ENCODE measurements at regions not wholly inside any gene's neighbourhood (a gene's known extent, or its start where the extent isn't known, plus 50 kb on each side); places are given as distances from the start of the nearest gene placed in this dataset.
A peak's percentile ranks its signal among the peaks of the same experiment; 100 is the strongest.

DNA sequence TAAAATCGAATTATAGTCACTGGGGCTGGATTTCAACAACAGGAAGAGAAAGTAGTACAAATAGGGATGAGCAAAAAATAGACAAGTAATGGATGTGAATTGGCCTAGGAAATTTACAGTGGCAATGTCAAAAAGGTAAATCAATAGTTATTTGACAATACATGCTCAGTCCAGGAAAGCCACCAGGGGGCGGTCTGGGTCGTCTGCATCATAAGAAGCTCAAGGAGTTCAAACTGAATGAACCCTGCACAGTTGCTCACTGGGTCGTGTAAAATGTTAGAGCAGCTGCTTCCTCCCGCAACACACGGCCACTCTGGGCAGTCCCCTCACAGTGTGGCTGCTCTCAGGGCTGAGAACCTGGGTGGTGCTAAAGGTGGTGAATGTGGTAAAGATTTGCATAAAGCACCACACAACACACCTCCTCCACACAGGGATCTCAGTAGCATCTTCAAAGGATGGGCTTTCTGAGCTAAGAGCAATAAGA is 85.9 kb downstream of the ZNF280B start:
- H3K27me3 ChIP-seq = no peaks in the 10 kb centered on the region
- no peak overlapping the region; the same call in 1 of the 2 replicates for H3K27ac ChIP-seq
- H3K9me3 ChIP-seq (replicated peaks) = no peaks in the 10 kb centered on the region
- no peak overlapping the region for H3K4me3 ChIP-seq
- no peaks in the 10 kb centered on the region for H3K36me3 ChIP-seq
- H3K4me1 ChIP-seq = peaks cover 43% of the 10 kb centered on the region
- DNase-seq = peak; percentile 94 to 97

DNA sequence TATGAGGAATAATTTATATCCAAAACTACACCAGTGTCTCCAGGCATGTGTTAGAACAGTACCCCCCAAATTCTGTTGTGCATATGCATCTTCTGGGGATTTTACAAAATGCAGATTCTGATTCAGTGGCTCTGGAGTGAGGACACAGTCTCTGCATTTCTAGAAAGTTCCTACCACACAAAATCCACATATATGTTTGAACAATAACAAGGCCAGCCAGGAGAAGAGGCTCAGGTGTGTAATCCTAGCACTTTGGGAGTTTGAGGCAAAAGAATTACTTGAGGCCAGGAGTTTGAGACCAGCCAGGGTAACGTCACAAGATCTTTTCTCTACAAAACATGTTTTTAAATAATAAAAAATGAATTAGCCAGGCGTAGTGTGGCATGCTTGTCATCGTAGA is 84.9 kb downstream of the ZNF280B start:
- Histone ChIP-seq H3K9me3 (replicated peaks) (no peaks in the 10 kb centered on the region), H3K27me3 (no peaks in the 10 kb centered on the region), H3K4me1 (peaks cover 43% of the 10 kb centered on the region), H3K4me3 (no peak overlapping the region), H3K36me3 (no peaks in the 10 kb centered on the region), H3K27ac (peak overlapping the region; percentile 69)
- no peak for DNase-seq

DNA sequence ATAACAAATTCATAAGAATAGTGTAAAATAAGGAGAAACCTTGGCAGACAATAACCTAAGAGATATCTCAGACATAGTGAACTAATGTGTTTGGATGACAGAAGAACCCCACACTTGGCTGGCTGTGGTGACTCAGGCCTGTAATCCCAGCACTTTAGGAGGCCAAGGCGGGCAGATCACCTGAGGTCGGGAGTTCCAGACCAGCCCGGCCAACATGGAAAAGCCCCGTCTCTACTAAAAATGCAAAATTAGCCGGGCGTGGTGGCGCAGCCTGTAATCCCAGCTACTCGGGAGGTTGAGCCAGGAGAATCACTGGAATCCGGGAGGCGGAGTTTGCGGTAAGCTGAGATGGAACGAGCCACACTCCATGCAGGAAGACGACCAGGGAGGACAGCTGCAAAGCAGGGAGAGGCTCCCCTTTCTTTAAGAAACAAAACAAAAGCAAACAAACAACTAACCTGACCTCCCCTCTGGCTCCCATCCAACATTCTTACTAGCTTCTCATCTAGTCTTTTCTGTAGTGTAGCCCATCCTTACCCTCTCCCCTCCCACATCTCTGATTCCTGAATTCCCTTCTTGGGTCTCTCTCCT is 84.2 kb downstream of the ZNF280B start:
- Histone ChIP-seq H3K27me3 (no peaks in the 10 kb centered on the region), H3K4me1 (peaks cover 46% of the 10 kb centered on the region), H3K9me3 (replicated peaks) (no peaks in the 10 kb centered on the region), H3K36me3 (no peaks in the 10 kb centered on the region), H3K27ac (peak overlapping the region; percentile 69), H3K4me3 (no peak overlapping the region)
- DNase-seq = peak; percentile 90 to 93

DNA sequence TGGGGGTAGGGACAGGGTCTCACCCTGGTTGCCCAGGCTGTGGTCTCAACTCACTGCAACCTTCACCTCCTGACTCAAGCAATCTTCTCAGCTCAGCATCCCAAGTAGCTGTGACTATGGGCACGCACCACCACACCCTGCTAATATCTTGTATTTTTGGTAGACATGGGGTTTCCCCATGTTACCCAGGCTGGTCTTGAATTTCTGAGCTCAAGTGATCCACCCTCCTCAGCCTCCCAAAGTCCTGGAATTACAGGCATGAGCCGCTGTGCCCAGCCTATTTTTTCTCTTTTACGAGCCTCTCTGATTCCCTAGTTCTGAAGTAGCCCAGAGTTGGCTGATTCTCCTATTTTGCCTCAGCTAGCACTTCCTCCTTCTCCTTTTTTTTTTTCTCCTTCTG is 83.6 kb downstream of the ZNF280B start:
- Histone ChIP-seq H3K27ac (peak overlapping the region; percentile 69), H3K9me3 (replicated peaks) (no peaks in the 10 kb centered on the region), H3K4me1 (peaks cover 53% of the 10 kb centered on the region), H3K4me3 (no peak overlapping the region), H3K27me3 (no peaks in the 10 kb centered on the region), H3K36me3 (no peaks in the 10 kb centered on the region)
- DNase-seq = no peak

DNA sequence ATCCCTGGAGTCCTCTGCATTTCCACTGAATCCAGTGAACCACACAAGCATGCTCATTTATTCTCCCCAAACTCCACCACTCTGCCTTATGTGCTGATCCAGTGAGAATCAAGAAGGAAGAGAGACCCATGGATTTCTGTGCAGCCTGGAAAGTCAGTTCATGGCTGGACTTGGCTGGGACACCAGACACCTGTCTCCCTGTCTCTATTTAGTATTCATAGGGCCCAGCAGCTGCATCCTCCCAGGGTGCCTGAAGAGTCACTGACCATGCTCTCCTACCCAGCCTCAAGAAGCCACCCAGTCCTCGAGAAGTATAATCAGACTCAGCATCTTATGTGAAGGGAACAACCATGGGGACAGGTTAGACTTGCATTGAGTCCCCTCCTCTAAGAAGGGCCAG is 83.2 kb downstream of the ZNF280B start:
- no peaks in the 10 kb centered on the region for H3K36me3 ChIP-seq
- H3K27ac ChIP-seq = peak overlapping the region; percentile 69
- DNase-seq = peak; percentile 78 to 87
- no peak overlapping the region for H3K4me3 ChIP-seq
- H3K27me3 ChIP-seq = no peaks in the 10 kb centered on the region
- peaks cover 57% of the 10 kb centered on the region for H3K4me1 ChIP-seq
- no peaks in the 10 kb centered on the region for H3K9me3 ChIP-seq (replicated peaks)

DNA sequence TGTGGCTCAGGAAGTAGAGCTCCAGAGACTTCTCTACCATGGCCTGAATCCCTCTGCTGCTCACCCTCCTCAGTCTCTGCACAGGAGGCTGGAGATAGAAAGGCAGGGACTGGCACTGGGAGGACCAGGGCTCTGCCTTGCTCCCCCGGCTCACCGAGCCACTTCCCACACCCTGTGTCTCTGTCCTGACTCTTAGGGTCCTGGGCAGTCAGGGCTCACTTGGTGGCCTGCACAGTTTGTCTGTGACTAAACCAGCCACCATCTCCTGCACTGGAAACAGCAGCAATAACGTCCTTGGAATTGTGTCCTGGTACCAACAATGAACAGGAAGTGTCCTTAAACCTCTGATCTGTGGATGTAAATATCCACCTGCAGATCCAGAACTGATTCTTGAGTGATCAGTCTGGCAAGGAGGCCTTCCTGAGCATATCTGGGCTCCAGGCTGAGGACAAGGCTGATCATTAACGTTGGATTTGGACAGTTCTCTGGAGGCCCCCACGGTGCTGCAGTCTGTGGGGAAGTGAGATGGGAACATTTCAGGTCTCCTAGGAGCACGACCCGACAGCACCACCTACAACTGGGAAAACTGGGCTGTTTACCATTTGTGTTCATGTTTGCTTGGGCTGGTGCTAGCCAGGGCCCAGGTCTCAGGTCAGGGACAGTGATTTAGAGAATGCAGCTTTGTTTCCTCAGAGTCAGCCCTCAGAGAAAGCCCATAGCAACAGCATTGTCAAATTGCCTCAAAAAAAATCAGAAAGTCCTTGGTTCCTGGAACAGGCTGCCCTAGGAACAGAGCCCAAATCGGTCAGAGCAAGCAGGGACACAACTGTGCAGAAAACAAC is 82.5 kb downstream of the ZNF280B start:
- Histone ChIP-seq H3K27me3 (no peaks in the 10 kb centered on the region), H3K9me3 (replicated peaks) (no peaks in the 10 kb centered on the region), H3K36me3 (no peaks in the 10 kb centered on the region), H3K4me1 (peaks cover 62% of the 10 kb centered on the region), H3K27ac (peak overlapping the region; percentile 69), H3K4me3 (no peak overlapping the region)
- no peak for DNase-seq

DNA sequence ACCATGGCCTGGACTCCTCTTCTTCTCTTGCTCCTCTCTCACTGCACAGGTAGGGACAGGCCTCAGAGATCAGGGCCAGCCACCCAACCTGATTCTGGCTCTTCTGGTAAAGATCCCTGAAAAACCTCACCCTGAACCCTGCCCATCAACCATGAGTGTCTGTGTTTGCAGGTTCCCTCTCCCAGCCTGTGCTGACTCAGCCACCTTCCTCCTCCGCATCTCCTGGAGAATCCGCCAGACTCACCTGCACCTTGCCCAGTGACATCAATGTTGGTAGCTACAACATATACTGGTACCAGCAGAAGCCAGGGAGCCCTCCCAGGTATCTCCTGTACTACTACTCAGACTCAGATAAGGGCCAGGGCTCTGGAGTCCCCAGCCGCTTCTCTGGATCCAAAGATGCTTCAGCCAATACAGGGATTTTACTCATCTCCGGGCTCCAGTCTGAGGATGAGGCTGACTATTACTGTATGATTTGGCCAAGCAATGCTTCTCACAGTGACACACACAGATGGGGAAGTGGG is 80.9 kb downstream of the ZNF280B start:
- Histone ChIP-seq H3K4me1 (peaks cover 63% of the 10 kb centered on the region), H3K27me3 (no peaks in the 10 kb centered on the region), H3K9me3 (replicated peaks) (no peaks in the 10 kb centered on the region), H3K27ac (no peak overlapping the region), H3K36me3 (no peaks in the 10 kb centered on the region), H3K4me3 (no peak overlapping the region)
- DNase-seq = no peak

DNA sequence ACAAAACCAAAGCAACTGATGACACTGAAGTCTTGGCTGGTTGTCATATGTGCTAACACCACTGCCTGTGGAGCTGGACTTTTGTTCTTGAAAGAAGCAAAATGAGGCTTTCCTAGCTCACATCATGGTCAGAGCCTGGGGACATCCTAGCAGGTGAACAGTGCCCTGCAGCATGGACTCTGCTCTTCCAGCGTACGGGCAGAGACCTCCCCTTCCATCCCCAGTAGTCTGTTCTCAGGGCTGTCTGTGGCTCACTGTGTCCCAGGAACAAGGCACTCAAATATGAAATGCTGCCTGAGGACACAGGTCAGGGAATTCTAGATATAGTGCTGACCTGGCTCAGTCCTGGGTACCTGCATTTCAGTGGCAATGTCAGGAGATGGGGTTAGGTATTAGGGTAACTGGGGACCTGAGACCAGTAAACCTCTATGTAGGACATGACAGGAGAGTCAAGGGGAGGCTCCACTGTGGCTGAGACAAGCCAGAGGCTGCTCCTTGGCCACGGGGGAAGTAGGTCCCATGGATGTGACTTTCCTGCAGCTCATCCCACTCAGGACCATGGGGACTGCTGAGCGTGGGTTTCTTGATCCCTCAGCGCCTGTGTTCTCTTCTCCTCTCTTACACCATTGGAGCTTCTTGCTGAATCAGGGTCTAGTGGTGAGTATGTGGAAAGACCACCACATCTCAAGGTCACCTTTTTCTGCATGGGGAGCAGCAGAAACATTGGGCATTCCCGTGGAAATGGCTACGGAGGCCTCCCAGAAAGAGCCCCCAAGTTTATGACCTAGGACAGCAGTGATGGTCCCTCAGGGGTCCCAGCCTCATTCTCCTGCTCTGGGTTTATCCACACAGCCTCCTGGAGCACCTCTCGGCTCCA is 80.1 kb downstream of the ZNF280B start:
- Histone ChIP-seq H3K27me3 (no peaks in the 10 kb centered on the region), H3K36me3 (no peaks in the 10 kb centered on the region), H3K4me3 (no peak overlapping the region), H3K9me3 (replicated peaks) (no peaks in the 10 kb centered on the region), H3K27ac (no peak overlapping the region), H3K4me1 (peaks cover 55% of the 10 kb centered on the region)
- no peak for DNase-seq

DNA sequence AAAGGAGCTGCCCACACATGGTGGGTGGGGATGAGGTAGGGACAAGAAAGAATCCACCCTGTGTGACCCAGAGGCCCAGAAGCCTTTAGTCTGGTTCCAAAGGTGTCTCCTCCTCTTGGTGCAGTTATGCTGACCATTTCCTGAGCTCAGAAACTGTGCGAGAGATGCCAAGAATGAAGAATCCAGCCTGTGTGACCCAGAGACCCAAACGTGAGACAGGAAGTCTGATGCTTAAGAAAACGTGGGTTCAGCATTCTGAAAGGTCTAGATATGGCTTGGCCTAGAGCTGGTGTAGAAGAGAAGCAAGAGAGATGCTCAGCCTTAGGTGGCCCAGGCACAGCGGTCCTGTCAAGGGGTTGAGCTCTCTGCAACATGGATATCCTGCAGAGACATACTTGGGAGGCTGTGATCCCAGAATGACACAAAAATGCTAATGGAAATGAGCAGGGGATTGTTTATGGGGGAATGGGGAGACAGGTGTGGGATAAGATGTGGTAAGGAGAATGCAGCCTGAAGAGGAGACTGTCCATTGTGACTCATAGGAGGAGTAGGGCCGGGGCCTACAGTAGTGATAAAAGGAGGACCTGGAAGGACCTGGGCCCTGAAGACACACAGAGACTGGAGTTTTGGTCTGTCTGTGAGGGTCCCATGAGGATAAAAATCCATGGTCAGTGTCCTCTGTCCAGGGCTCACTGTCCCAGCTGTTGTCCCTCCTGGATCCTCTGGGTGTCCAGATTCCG is 79.0 kb downstream of the ZNF280B start:
- no peaks in the 10 kb centered on the region for H3K9me3 ChIP-seq (replicated peaks)
- H3K27me3 ChIP-seq = no peaks in the 10 kb centered on the region
- H3K4me3 ChIP-seq = no peak overlapping the region
- peaks cover 44% of the 10 kb centered on the region for H3K4me1 ChIP-seq
- H3K36me3 ChIP-seq = no peaks in the 10 kb centered on the region
- peak; percentile 32 to 55 for DNase-seq
- H3K27ac ChIP-seq = no peak overlapping the region

DNA sequence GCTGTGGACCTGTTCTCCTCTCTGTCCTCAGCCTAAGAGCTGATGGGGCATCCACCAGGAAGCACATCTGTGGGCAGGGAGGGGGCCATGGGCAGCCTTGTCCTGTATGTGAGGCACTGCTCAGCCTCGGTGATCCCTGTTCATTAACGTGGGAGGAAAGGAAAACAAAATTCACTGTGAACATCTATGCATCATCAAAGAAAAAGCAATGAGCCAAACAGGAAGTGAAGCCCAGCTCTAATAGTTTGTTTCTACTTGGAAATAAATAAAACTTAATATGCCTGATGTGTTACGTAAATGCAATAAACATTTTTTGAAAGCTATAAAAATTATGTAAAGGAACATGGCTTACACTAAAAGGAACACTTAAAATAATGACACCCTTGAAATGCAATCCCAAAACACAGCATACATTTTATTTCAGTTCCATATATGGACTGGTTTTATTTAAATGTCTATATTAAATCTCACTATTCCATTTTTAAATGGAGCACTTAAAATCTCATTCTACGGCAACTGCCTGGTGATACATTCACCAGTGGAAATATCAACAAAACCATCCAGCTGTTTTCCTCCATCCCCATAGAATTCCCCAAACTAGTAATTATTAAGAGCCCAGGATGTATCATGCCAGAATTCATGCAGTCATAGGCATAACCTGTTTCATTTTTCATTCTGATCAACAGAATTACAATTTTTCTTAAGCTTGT is 78.3 kb downstream of the ZNF280B start:
- DNase-seq = peak in 1 of 2 experiments; percentile 21
- Histone ChIP-seq H3K4me3 (no peak overlapping the region), H3K4me1 (peaks cover 38% of the 10 kb centered on the region), H3K9me3 (replicated peaks) (no peaks in the 10 kb centered on the region), H3K27ac (no peak overlapping the region), H3K27me3 (no peaks in the 10 kb centered on the region), H3K36me3 (no peaks in the 10 kb centered on the region)

DNA sequence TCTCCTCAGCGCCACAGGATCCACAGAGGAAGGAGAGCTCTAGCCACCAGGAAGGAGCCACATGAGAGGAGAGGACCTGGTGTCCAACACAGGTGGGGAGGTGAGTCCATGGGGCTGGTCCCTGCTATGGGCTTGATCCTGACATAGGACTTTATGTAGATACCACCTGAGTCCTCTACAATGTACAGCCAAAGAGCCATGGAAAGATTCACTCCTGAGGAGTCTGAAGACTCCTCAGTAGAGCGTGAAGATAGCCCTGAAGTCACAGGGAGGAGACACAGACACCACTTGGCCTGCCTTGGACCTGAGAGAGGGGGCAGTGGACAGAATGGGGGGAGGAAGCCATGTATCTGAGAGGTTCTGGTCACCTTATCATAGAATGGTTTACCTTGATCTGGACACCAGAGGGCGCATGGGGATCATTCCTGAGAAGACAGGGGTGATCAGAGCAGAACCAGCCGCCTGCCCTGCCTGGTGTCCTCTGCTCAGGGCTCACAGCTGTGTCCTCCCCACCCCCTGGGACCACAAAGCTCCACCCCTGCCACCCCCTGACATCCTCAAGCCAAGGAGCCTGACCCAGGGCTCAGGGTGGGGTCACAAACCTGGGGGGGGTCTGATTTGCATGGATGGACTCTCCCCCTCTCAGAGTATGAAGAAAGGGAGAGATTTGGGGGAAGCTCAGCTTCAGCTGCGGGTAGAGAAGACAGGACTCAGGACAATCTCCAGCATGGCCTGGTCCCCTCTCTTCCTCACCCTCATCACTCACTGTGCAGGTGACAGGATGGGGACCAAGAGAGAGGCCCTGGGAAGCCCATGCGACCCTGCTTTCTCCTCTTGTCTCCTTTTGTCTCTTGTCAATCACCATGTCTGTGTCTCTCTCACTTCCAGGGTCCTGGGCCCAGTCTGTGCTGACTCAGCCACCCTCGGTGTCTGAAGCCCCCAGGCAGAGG is 77.0 kb downstream of the ZNF280B start:
- Histone ChIP-seq H3K9me3 (replicated peaks) (no peaks in the 10 kb centered on the region), H3K4me3 (no peak overlapping the region), H3K36me3 (no peaks in the 10 kb centered on the region), H3K27me3 (no peaks in the 10 kb centered on the region), H3K27ac (no peak overlapping the region), H3K4me1 (peaks cover 26% of the 10 kb centered on the region)
- peak; percentile 86 to 93 for DNase-seq

DNA sequence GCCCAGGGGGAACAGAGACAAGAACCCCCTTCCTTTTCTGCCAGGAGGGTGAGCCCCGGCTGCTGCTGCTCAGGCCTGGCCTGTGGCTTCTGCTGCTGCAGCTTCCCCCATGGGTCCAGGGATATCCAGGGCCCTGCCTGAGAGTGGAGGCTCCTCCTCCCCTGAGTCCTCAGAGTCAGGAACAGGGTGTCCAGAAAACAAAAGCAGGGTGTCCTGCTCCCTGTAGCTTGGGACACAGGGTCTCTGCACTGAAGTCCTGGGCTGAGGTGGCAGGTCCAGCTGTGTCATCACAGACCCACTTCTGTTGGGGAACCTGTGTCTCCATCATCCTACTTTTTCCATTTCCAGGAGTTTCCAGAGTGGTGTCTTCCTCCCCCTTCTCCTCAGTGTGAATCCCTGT is 76.1 kb downstream of the ZNF280B start:
- no peaks in the 10 kb centered on the region for H3K9me3 ChIP-seq (replicated peaks)
- no peak overlapping the region for H3K27ac ChIP-seq
- no peak for DNase-seq
- no peaks in the 10 kb centered on the region for H3K36me3 ChIP-seq
- H3K4me1 ChIP-seq = peaks cover 25% of the 10 kb centered on the region
- no peak overlapping the region for H3K4me3 ChIP-seq
- H3K27me3 ChIP-seq = no peaks in the 10 kb centered on the region

DNA sequence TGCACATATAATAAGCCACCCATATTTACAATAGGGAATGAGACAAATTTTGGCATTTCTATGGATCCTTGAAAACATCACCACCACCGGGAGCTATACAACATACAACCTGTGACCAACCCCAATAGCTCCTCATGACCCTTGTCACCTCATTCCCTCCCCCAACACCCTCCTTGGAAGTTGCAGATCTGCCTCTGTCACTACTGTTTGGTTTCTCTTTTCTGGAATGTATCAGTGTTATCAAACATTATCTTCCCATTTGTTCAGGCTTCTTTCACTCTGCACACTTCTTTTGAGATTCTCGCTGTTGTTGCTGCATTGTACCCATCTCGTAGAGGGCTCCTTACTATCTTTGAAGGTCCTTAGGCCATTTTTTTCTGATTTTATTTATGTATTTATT is 75.6 kb downstream of the ZNF280B start:
- no peak overlapping the region for H3K27ac ChIP-seq
- H3K9me3 ChIP-seq (replicated peaks) = no peaks in the 10 kb centered on the region
- peaks cover 25% of the 10 kb centered on the region for H3K4me1 ChIP-seq
- no peaks in the 10 kb centered on the region for H3K27me3 ChIP-seq
- DNase-seq = no peak
- no peaks in the 10 kb centered on the region for H3K36me3 ChIP-seq
- no peak overlapping the region for H3K4me3 ChIP-seq

Measured in SJCRH30 (cell line).